GM18498 (cell line): ENCODE measurements at regions not wholly inside any gene's neighbourhood (a gene's known extent, or its start where the extent isn't known, plus 50 kb on each side); places are given as distances from the start of the nearest gene placed in this dataset.
A peak's percentile ranks its signal among the peaks of the same experiment; 100 is the strongest.
"Not testable (repeated sequence)": the region's sequence is repeated elsewhere in the genome, so short reads cannot be mapped to it uniquely, and the experiment has no call there.

Experiments used
- ATAC-seq: cut with Tn5 transposase; IDR thresholded peaks from one replicate; pipeline ENCODE4 v1.9.1; 2021; ENCODE audit warnings: mild to moderate bottlenecking, moderate library complexity; ENCODE audit not compliant: unreplicated experiment

GRCh38 chr12:4822572-4822971, 87.1 kb upstream of the KCNA1 start:
- ATAC-seq, result no peak

DNA sequence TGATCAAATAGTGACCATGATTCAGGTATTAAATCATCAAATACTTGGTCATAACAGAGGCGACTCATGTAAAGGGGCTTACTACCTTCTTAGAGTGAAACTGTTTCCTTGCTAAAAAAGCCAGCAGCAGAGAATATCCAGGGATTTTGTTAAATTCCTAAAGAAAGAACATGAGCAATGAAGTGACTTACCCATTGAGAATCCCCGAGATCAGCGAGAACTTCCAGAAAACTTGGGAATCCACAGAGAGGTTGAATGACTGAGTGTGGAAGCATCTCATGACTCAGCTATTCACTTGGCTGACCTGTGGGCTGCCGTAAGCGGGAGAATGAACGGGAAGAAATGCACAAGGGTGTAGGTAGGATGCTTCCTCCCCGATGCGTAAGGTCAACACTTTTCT, 85.3 kb upstream of the KCNA1 start:
- ATAC-seq, result no peak

GRCh38 chr12:4825011-4825858, 84.5 kb upstream of the KCNA1 start:
- no peak for ATAC-seq

DNA sequence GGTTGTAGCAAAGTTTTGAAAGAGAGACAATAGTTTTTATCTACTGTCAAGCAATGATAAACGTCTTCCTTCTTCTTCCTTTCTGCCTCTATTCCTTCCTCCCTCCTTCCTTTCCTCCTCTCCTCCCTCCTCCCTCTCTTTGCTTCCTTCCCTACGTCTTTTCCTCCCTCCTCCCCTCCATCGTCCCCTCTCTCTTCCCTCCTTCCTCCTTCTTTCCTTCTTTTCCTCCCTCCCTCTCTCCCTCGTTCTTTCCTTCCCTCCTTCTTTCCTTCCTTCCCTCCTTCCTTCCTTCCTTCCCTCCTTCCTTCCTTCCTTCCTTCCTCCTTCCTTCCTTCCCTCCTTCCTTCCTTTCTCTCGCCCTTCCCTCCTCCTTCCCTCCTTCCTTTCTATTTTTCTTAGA, 82.8 kb upstream of the KCNA1 start:
- ATAC-seq, result no peak

DNA sequence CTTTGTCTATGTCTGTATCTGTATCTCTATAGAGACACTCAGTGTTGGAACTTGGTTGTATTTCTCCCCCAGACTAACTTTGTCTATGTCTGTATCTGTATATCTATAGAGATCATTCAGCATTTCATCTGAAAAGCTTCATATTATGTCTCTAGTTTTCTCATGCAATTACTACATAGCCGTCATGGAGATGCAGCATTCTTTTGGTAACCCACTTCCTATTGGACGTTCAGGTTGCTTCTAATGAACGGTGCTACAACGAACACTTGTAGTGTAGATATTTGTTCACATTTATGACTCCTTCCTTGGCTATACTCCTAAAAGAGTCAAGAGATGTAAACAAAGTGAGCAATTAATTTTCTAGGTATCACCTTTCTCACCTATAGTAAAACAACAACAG, 81.5 kb upstream of the KCNA1 start:
- no peak for ATAC-seq

DNA sequence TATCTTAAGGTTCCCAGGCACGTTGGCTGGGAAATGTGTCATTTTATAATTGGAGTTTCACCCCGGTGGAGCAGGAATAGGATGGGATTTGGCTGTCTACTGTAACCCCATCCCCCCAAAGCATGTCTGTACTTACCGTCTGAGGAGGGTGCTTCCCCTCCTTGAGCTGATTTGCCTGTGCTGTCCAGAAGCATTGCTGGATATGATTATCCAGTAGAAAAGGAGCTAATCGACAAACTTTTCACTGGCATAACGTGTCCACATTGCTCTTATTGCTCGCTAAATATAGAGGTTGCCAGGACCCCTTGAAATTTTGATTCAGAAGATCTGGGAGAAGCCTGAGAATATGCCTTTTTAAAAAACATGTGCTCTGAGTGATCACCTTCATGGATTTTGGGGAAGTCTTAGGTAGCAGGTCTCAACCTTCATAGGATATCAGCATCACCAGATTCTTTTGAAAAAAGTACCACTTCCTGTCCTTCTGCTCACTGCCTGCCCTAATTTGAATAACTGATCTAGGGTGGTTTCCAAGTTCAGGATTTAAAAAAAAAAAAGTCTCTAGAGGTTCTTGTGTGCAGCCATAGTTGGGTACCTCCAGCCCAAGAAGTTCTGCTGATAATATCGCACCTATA, 80.4 kb upstream of the KCNA1 start:
- ATAC-seq, result peak; percentile 83

DNA sequence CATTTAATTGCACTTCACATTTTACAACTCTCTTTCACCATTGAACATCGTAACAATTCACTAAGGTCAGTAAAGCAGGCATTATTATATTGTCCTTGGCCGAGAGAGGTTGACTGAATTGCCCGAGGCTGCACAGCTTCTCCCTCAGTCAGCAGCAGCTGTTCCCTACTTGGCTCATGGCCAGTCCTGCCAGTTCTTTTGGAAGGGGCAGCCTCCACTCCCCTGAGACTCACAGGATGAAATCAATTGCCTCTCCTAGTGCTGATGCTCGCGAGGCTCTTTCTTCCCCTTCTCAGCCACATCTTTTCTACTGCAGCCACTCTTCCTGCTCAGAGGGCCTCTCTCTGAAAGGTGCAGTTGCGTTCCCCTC, 79.9 kb upstream of the KCNA1 start:
- peak; percentile 28 for ATAC-seq

GRCh38 chr12:4830556-4831210, 79.0 kb upstream of the KCNA1 start:
- no peak for ATAC-seq

DNA sequence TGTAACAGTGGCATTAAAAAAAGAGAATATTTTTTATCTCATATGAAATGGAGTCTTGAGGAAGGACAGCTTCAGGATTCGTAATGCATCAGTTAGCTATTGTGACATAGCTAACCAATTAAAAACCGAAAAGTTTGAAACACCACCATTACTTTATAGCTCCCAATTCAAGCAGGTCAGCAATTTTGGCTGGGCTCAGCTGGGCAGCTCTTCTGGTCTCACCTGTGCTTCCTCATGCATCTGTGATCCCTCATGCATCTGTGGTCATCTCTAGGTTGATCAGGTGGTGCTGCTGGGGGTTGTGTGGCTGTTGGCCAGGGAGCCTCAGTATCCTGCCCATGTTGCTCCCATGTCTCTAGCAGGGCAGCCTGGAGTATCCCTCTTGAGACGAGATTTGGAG, 76.7 kb upstream of the KCNA1 start:
- ATAC-seq, result no peak

DNA sequence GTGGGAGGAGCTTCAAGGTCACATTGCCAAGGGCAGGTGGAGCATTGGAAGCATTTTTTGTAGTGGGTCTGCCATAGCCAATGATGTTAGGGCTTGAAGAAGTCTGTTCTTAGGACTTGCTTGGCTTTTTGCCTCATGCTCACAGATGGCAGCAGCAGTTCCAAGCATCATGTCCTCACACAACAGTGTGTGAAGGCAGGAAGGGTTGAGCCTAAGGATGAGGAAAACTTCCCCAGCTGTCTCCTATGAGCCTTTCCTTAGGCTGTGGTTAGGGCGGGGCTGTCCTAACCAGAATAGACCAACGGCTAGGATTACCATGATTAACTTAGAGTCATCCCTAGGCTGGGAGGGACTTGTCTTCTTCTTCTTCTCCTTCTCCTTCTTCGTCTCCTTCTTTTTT, 76.2 kb upstream of the KCNA1 start:
- no peak for ATAC-seq

- ATAC-seq, result not testable (repeated sequence)
These were observed 67.3 kb upstream of the KCNA1 start for GRCh38 chr12:4842401-4842800.

DNA sequence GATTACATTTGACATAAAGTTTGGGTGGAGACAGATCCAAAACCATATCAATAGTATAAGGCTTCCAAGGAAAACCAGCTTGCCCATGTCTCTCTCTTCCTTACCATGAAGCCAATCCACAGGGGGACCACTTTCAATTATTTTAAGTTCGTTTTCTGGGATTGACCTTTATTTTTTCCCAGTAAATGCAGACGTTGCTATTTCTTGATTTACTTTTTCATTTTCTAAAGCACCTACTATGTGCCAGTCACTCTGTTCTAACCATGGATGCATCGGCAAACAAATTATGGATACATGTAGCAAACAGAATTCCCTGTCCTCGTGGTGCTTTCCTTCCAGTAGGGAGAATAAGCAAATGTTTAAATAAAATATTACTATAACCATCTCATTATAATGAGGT, 65.8 kb upstream of the KCNA1 start:
- ATAC-seq, result no peak

DNA sequence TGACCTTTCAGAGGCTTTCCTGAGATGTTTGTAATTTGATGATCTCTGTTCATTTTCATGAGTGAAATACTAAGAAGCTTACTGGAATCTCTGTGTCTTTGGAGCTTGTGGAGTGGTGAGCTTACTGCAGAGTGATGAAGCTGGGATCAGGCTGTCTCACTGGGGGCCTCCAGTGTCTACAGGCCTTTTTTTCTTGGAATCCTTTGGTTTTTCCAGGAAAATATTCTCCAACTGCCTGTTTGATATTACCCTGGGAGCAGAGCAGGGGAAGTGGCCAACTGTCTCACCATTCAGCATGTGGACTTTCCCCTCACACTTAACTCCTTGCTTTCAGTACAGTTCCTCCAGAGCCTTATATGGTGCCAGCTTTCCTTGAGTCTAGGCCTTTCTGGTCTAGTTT, 62.0 kb upstream of the KCNA1 start:
- ATAC-seq, result no peak

DNA sequence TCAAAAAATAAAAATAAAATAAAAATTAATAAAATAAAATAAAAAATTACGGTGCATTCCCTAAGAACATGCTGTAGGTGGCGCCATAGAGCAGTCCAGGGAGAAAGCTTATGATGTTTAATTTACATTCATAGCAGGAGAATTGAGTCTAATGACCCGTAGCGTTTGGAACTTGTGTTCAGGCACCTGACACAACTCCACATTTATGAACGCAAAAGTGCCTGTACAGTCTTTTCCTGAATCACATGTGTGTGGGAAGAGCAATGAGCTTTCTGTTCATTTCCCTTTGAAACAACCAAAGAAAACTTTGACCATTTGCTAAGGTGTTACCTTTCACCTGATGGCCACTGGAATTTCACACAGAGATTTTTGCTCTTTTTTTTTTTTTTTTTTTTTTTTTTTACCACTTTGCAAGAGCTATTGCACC, 60.6 kb upstream of the KCNA1 start:
- no peak for ATAC-seq

GRCh38 chr12:4849795-4850345, 59.8 kb upstream of the KCNA1 start:
- no peak for ATAC-seq

GRCh38 chr12:4850857-4851380, 58.8 kb upstream of the KCNA1 start:
- ATAC-seq, result no peak

DNA sequence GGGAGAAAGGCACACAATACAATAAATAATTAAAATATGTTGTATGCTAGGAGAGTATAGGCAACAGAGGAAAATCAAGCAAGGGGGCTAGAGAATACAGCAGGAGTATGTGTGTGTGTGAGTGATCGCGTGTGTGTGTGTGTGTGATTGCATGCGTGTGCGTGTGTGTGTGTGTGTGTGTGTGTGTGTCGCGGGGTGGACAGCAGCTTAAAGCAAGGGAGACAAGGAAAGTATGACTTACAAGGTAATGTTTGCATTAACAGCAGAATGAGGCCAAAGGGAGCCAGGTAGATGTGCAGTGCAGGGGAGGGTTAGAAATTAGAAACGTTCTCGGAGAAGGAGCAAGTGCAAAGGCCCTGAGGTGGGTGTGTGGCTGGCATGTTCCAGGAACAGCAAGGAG, 57.4 kb upstream of the KCNA1 start:
- ATAC-seq, result no peak

DNA sequence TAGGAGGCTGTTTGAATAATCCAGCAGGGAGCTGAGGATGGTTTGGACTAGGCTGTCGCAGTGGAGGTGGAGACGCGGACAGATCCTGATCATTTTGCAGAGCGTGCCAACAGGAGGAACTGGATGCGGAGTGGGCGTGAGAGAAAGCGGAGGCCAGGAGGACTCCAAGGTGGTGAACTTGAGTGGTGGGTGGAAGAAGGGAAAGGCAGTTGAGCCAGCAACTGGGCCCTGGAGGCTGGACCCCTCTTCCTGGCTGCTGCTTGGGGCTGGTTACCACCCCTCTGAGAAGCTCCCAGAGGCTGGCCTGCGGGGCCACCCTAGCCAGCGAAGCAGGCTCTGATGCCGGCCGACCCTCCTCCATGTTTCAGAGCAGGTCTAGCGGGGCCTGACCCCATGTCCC, 56.8 kb upstream of the KCNA1 start:
- ATAC-seq, result no peak

DNA sequence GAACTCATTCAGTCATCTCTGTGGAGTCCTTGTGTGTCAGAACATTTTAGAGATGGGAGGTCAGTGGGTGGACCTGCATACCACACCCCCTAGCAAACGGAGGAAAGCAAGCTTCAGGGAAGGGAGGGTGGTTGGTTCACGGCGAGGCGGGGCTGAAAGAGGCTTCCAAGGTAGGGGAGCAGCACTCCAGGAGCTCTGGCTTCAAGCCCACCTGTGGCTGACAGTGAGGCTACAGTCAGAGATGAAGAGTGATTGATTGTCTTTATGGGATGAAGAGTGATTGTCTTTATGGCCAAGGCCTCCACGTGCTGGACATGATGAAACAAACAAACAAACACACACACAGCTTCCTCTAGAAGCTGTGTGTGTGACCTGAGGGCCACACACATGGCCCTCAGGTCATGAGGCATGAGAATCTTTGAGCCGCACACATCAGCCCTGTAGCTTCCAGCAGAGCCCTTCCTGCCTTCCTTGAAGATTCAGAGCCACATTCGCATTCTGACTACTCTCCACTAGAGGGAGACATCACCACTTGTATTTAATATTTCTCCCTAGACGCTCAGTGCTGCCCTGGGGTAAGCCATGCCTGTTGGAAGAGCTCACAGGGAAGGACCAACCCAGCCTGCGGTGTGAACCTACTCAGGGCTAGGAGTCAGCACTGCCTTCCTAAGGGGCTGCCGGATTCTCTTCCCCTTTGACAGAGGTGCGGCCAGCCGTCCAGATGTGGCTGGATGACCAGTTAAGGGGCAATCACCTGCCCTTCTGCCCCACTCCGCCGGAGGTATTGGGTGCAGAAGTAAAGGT, 54.4 kb upstream of the KCNA1 start:
- ATAC-seq, result peak; percentile 54

DNA sequence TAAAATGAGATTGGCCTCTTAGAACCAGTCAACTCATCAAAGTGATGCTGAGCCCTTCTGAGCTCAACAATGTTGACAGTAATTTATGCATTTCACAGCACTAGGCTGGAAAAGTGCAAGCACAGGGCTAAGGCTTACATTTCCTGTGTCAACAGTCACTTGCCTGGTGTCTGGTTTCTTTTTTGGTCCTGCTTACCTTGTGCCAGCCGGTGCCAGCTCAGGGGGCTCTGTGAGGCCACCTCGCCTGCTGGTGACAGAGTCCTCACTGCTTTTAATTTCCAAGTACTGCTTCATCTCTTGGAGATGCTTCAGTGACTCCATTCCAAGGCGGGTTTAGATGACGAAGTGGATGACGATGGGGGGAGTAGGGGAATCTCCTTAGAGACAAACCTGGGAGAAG, 53.1 kb upstream of the KCNA1 start:
- no peak for ATAC-seq
